Endothelial cell of umbilical vein (primary cell): ENCODE measurements at regions not wholly inside any gene's neighbourhood (a gene's known extent, or its start where the extent isn't known, plus 50 kb on each side); places are given as distances from the start of the nearest gene placed in this dataset.

Source experiments
- BruUV-seq: library from RNA; stranded (reverse); fragments of 400-500 nt; replicated peaks from 2 replicates; lab custom pipeline; 2021; lab: Mats Ljungman, UMichigan
- CTCF ChIA-PET: fragments of 300-600, 350-600 bp; sonication (Branson Sonifier 250); formaldehyde crosslinking; loops from one replicate; lab custom pipeline; 2021; ENCODE audit warnings: antibody characterized with exemption, inconsistent platforms; lab: Charles Lee
- POLR2A ChIA-PET: fragments of 300-600, 350-600 bp; sonication (Branson Sonifier 250); formaldehyde crosslinking; loops from one replicate; lab custom pipeline; 2021; ENCODE audit warnings: antibody characterized with exemption, inconsistent platforms; lab: Charles Lee
- DNase-seq: peaks from one replicate; pipeline ENCODE4 v3.0.0-alpha.2; 2011; ENCODE audit warnings: low read depth, low spot score
- FAIRE-seq: peaks from 2 replicates; lab custom pipeline; 2011; peaks lifted over from hg19 to GRCh38; lab: Jason Lieb, UNC
- H2AFZ ChIP-seq: 2 replicates; pipeline ENCODE4 v1.6.0; 2012; ENCODE audit warnings: low read depth, low read length, control low read depth, inconsistent platforms
- H3K27ac ChIP-seq: 2 replicates; pipeline ENCODE4 v1.5.1; 2011; ENCODE audit warnings: low read depth, mild to moderate bottlenecking, control low read depth, low read length, moderate library complexity; ENCODE audit not compliant: insufficient read depth
- H3K27me3 ChIP-seq, 2 experiments: 2 replicates each; pipeline versions ENCODE4 v1.6.0 to v1.6.1; 2011; ENCODE audit warnings: low read length in 2 of 2, mixed read lengths in 1 of 2; ENCODE audit not compliant: control insufficient read depth in 2 of 2, insufficient read depth in 2 of 2
- H3K36me3 ChIP-seq, 2 experiments: 2 replicates in 1 of 2; 3 replicates in 1 of 2; pipeline ENCODE4 v1.5.1; 2011; ENCODE audit warnings: low read length in 2 of 2, mild to moderate bottlenecking in 1 of 2, moderate library complexity in 1 of 2; ENCODE audit not compliant: control insufficient read depth in 2 of 2, insufficient read depth in 2 of 2; ENCODE audit errors: extremely low read depth in 1 of 2
- H3K4me1 ChIP-seq: 3 replicates; pipeline ENCODE4 v1.5.1; 2011; ENCODE audit warnings: mild to moderate bottlenecking, low read length; ENCODE audit not compliant: control insufficient read depth, insufficient read depth; ENCODE audit errors: extremely low read depth
- H3K4me2 ChIP-seq: 2 replicates; pipeline ENCODE4 v1.6.1; 2011; ENCODE audit warnings: low read length, control low read depth, mixed read lengths; ENCODE audit not compliant: insufficient read depth
- H3K4me3 ChIP-seq, 3 experiments: fragments of 200-600 bp in 1 of 3; sonication (generic), shearing (Covaris generic) in 1 of 3; replicated peaks in 1 of 3; 2 replicates each; pipeline ENCODE4 v1.5.1; 2011 to 2016; ENCODE audit warnings: control low read depth in 3 of 3, low read length in 3 of 3, mild to moderate bottlenecking in 2 of 3, inconsistent platforms in 1 of 3, low read depth in 1 of 3, moderate library complexity in 1 of 3; ENCODE audit not compliant: insufficient read depth in 1 of 3
- H3K79me2 ChIP-seq: 2 replicates; pipeline ENCODE4 v1.6.0; 2012; ENCODE audit warnings: low read length, inconsistent platforms; ENCODE audit not compliant: control insufficient read depth, insufficient read depth
- H3K9ac ChIP-seq: replicated peaks from 2 replicates; pipeline ENCODE3; 2011; ENCODE audit warnings: low read length, control low read depth; ENCODE audit not compliant: insufficient read depth; ENCODE audit errors: extremely low read depth
- H3K9me1 ChIP-seq: replicated peaks from 3 replicates; pipeline ENCODE4 v1.6.0; 2011; ENCODE audit warnings: mild to moderate bottlenecking, low read length; ENCODE audit not compliant: control insufficient read depth, insufficient read depth; ENCODE audit errors: extremely low read depth
- H3K9me3 ChIP-seq: replicated peaks from 2 replicates; pipeline ENCODE4 v1.5.1; 2012; ENCODE audit warnings: low read length, inconsistent platforms; ENCODE audit not compliant: control insufficient read depth, insufficient read depth
- H4K20me1 ChIP-seq: replicated peaks from 2 replicates; pipeline ENCODE3; 2011; ENCODE audit warnings: mild to moderate bottlenecking, low read length; ENCODE audit not compliant: control insufficient read depth, insufficient read depth; ENCODE audit errors: extremely low read depth
- EZH2 ChIP-seq: IDR thresholded peaks from 2 replicates; pipeline ENCODE4 v1.6.1; 2012; ENCODE audit warnings: borderline replicate concordance, low read depth, mild to moderate bottlenecking, moderate library complexity, low read length, inconsistent platforms; ENCODE audit not compliant: severe bottlenecking
- FOS ChIP-seq: IDR thresholded peaks from 2 replicates; pipeline ENCODE4 v1.6.1; 2011; ENCODE audit warnings: mild to moderate bottlenecking, low read length, moderate library complexity, borderline replicate concordance; ENCODE audit not compliant: insufficient read depth
- GATA2 ChIP-seq: IDR thresholded peaks from 2 replicates; pipeline ENCODE4 v1.7.0; 2011; ENCODE audit warnings: low read depth, mild to moderate bottlenecking, moderate library complexity, mixed read lengths, low read length; ENCODE audit not compliant: insufficient read length, insufficient read depth
- JUN ChIP-seq: IDR thresholded peaks from 2 replicates; pipeline ENCODE4 v1.6.1; 2011; ENCODE audit warnings: borderline replicate concordance, low read depth; ENCODE audit not compliant: insufficient read length, insufficient read depth
- MYC ChIP-seq: IDR thresholded peaks from one replicate; pipeline ENCODE4 v1.6.1; 2011; ENCODE audit warnings: mild to moderate bottlenecking, low read depth, low read length
- POLR2A ChIP-seq: IDR thresholded peaks from 2 replicates; pipeline ENCODE4 v1.6.1; 2012; ENCODE audit warnings: low read depth, mild to moderate bottlenecking, control low read depth, low read length
- POLR2AphosphoS5 ChIP-seq: IDR thresholded peaks from 2 replicates; pipeline ENCODE4 v1.6.1; 2012; ENCODE audit warnings: low read depth, mild to moderate bottlenecking, control low read depth, low read length, moderate library complexity; ENCODE audit not compliant: insufficient read depth
- dilution Hi-C: fragments of 300-500 bp; cut with MboI; formaldehyde crosslinking; loops from one replicate; pipeline ENCODE4 v1.15.0; 2019; ENCODE audit warnings: low sequenced_read_pairs; ENCODE audit not compliant: extremely low pct_ligation_motif_present
- intact Hi-C: fragments of 100-400 bp; cut with micrococcal nuclease; formaldehyde crosslinking; loops from one replicate; pipeline ENCODE4 v1.10.0; 2022
- TF ChIP-seq, protein P1 (sequence below): IDR thresholded peaks from 2 replicates; pipeline ENCODE4 v1.6.1; 2011; ENCODE audit not compliant: insufficient read depth, insufficient read length
- TF ChIP-seq, protein P2 (sequence below), 2 donors: IDR thresholded peaks; 1 replicate in 1 of 2; 2 replicates in 1 of 2; pipeline ENCODE4 v1.5.1; 2011; ENCODE audit warnings: low read length in 2 of 2, mild to moderate bottlenecking in 2 of 2, moderate library complexity in 2 of 2, control low read depth in 1 of 2, inconsistent platforms in 1 of 2, low read depth in 1 of 2; ENCODE audit not compliant: insufficient read depth in 1 of 2; ENCODE audit errors: extremely low read depth in 1 of 2

DNA sequence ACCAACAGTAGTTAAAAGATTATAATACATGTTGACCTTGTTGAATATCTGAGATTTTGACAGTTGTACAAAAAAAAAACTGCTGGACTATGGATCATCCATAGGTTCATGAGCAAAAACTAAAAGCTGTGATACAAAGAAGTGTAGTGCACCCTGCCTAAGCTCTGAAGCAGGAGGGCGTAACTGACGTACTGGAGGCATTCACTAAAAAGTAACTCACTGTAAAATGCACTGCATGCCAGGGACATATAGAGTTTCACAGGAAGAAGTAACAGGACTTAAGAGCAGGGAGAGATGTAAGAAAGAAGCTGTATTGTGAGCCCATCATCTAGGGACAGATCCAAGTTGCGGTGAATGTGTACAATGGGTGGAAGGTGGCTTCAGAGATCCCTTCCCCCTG lies 177.9 kb downstream of the IRS2 start:
- H3K27me3 ChIP-seq, result no peaks in the 10 kb centered on the region
- ChIA-PET POLR2A (no interaction called here), CTCF (interaction anchor here (1.3 kb wide), 1 partner anchor 16 kb away, joined by 3 read pairs; no protein-coding TSS in a partner anchor)
- dilution Hi-C loops (no loop called here), intact Hi-C loops (no loop called here)
- peaks cover 2% of the 10 kb centered on the region for H3K9me3 ChIP-seq
- no TSS peak for BruUV-seq
- H3K27ac ChIP-seq, result no peak overlapping the region
- no peaks in the 10 kb centered on the region for H4K20me1 ChIP-seq
- no peak overlapping the region for H3K9ac ChIP-seq
- H3K79me2 ChIP-seq, result no peaks in the 10 kb centered on the region
- DNase-seq (no peak), FAIRE-seq (no peak)
- no peaks in the 10 kb centered on the region for H3K9me1 ChIP-seq
- H3K4me2 ChIP-seq, result no peak overlapping the region
- no peaks in the 10 kb centered on the region for H3K36me3 ChIP-seq
- no peaks in the 10 kb centered on the region for H3K4me1 ChIP-seq
- TF ChIP-seq JUN, result no peak
- TF ChIP-seq POLR2AphosphoS5, result no peak
- no peak for TF ChIP-seq GATA2
- no peak for TF ChIP-seq MYC
- TF ChIP-seq, protein P1, sequence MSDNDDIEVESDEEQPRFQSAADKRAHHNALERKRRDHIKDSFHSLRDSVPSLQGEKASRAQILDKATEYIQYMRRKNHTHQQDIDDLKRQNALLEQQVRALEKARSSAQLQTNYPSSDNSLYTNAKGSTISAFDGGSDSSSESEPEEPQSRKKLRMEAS, result no peak
- TF ChIP-seq, protein P2, sequence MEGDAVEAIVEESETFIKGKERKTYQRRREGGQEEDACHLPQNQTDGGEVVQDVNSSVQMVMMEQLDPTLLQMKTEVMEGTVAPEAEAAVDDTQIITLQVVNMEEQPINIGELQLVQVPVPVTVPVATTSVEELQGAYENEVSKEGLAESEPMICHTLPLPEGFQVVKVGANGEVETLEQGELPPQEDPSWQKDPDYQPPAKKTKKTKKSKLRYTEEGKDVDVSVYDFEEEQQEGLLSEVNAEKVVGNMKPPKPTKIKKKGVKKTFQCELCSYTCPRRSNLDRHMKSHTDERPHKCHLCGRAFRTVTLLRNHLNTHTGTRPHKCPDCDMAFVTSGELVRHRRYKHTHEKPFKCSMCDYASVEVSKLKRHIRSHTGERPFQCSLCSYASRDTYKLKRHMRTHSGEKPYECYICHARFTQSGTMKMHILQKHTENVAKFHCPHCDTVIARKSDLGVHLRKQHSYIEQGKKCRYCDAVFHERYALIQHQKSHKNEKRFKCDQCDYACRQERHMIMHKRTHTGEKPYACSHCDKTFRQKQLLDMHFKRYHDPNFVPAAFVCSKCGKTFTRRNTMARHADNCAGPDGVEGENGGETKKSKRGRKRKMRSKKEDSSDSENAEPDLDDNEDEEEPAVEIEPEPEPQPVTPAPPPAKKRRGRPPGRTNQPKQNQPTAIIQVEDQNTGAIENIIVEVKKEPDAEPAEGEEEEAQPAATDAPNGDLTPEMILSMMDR (IDR thresholded peaks at IDR 0.05; ENCODE audit: extremely low read depth in 1 of 2, insufficient read depth in 1 of 2, low read depth in 1 of 2, low read length in 2 of 2), result no peak
- TF ChIP-seq EZH2, result no peak
- TF ChIP-seq FOS, result no peak
- TF ChIP-seq POLR2A, result no peak
- no peak overlapping the region for H3K4me3 ChIP-seq
- H2AFZ ChIP-seq, result no peak overlapping the region
